ENCODE measurements at regions not wholly inside any gene's neighbourhood (a gene's known extent, or its start where the extent isn't known, plus 50 kb on each side); places are given as distances from the start of the nearest gene placed in this dataset.
"Not testable (repeated sequence)": the region's sequence is repeated elsewhere in the genome, so short reads cannot be mapped to it uniquely, and the experiment has no call there.

GRCh38 chr10:65413001-65413400, 1512.8 kb upstream of the LRRTM3 start:
- TF ChIP-seq CTCF (conservative IDR thresholded peaks at IDR 0.05; ENCODE audit: low read depth, low read length), result no peak
- DNase-seq (ENCODE audit: low read depth), result no peak

DNA sequence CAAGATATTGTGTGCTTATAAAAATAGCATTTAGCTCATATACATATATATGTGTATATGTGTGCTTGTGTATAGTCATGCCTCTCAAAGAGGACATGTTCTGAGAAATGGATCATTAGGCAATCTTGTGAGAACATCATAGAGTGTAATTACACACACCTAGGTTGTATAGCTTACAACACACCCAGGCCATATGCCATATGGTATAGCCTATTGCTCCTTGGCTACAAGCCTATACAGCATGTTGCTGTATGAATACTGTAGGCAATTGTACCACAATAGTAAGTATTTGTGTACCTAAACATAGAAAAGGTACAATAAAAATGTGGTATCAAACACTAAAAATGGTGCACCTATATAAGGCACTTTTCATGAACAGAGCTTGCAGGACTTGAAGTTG, 1510.5 kb upstream of the LRRTM3 start:
- no peak for TF ChIP-seq CTCF (conservative IDR thresholded peaks at IDR 0.05; ENCODE audit: low read depth, low read length)
- no peak for DNase-seq (ENCODE audit: low read depth)
- H3K4me3 ChIP-seq (ENCODE audit: low read depth, low read length), result no peak overlapping the region

More at GRCh38 chr10:65413001-65413400, 1512.8 kb upstream of the LRRTM3 start:
- H3K4me3 ChIP-seq (ENCODE audit: low read depth, low read length), result no peak overlapping the region

GRCh38 chr10:65416094-65416493, 1509.7 kb upstream of the LRRTM3 start:
- no peak for DNase-seq (ENCODE audit: low read depth)
- H3K4me3 ChIP-seq (ENCODE audit: low read depth, low read length), result no peak overlapping the region
- no peak for TF ChIP-seq CTCF (conservative IDR thresholded peaks at IDR 0.05; ENCODE audit: low read depth, low read length)

DNA sequence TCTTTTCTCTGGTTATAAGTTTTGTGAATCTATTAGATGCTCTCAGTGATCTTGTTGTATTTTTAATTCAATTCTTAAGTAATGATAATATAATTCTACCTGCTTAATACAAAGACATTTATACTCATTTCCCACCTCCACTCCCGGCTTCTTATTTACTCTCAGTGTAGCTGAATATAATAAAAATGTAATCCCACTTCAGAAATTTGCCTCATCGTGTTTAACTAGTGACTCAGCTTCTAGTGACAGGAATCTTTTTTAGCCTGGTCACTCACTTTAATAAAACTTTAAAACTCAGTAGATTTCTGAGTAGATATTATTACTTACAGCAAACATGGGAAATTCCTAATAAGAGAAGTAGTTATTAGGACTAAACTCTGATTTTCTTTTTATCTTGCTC, 1506.2 kb upstream of the LRRTM3 start:
- no peak for DNase-seq (ENCODE audit: low read depth)
- TF ChIP-seq CTCF (conservative IDR thresholded peaks at IDR 0.05; ENCODE audit: low read depth, low read length), result no peak
- H3K4me3 ChIP-seq (ENCODE audit: low read depth, low read length), result no peak overlapping the region

GRCh38 chr10:65423043-65423442, 1502.8 kb upstream of the LRRTM3 start:
- TF ChIP-seq CTCF (conservative IDR thresholded peaks at IDR 0.05; ENCODE audit: low read depth, low read length), result no peak
- DNase-seq (ENCODE audit: low read depth), result no peak
- H3K4me3 ChIP-seq (ENCODE audit: low read depth, low read length), result no peak overlapping the region

DNA sequence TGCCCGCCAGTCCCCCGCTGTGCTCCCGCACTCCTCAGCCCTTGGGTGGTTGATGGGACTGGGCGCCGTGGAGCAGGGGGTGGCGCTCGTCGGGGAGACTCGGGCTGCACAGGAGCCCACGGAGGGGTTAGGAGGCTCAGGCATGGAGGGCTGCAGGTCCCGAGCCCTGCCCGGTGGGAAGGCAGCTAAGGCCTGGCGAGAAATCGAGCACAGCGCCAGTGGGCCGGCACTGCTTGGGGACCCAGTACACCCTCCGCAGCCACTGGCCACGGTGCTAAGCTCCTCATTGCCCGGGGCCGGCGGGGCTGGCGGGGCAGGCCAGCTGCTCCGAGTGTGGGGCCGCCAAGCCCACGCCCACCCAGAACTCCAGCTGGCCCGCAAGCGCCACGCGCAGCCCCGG, 1496.5 kb upstream of the LRRTM3 start:
- H3K4me3 ChIP-seq (ENCODE audit: low read depth, low read length); DNase-seq (ENCODE audit: low read depth): not testable (repeated sequence)

GRCh38 chr10:65430979-65431378, 1494.9 kb upstream of the LRRTM3 start:
- no peak overlapping the region for H3K4me3 ChIP-seq (ENCODE audit: low read depth, low read length)
- DNase-seq (ENCODE audit: low read depth), result no peak
- TF ChIP-seq CTCF (conservative IDR thresholded peaks at IDR 0.05; ENCODE audit: low read depth, low read length), result no peak

- no peak overlapping the region for H3K4me3 ChIP-seq (ENCODE audit: low read depth, low read length)
- TF ChIP-seq CTCF (conservative IDR thresholded peaks at IDR 0.05; ENCODE audit: low read depth, low read length), result no peak
- no peak for DNase-seq (ENCODE audit: low read depth)
Observed at GRCh38 chr10:65470986-65471385, 1454.8 kb upstream of the LRRTM3 start.

Data from choroid plexus epithelial cell (primary cell).